G401 (cell line): ENCODE measurements at regions not wholly inside any gene's neighbourhood (a gene's known extent, or its start where the extent isn't known, plus 50 kb on each side); places are given as distances from the start of the nearest gene placed in this dataset.

Experiments
- DNase-seq: peaks from one replicate; pipeline ENCODE4 v3.0.0-alpha.2; 2015; ENCODE audit warnings: low spot score
- in situ Hi-C: cut with HindIII; loops from 2 replicates; pipeline ENCODE4 v1.10.0; 2016; ENCODE audit warnings: low sequenced_read_pairs, mixed read lengths

- in situ Hi-C loops: no loop called here
- no peak for DNase-seq
Observed at GRCh38 chr2:78353168-78353567, 672.3 kb upstream of the REG3G start.

- DNase-seq: no peak
- in situ Hi-C loops: no loop called here
Observed at GRCh38 chr2:78355967-78356366, 669.5 kb upstream of the REG3G start.

- in situ Hi-C loops: no loop called here
- DNase-seq: no peak
Observed at GRCh38 chr2:78383576-78383975, 641.9 kb upstream of the REG3G start.

- no peak for DNase-seq
- in situ Hi-C loops: no loop called here
Observed at GRCh38 chr2:78397198-78397597, 628.3 kb upstream of the REG3G start.

- in situ Hi-C loops: no loop called here
- DNase-seq: no peak
Observed at GRCh38 chr2:78407960-78408794, 617.3 kb upstream of the REG3G start.

- in situ Hi-C loops: no loop called here
- DNase-seq: peak; percentile 3
Observed at GRCh38 chr2:78408795-78409118, 616.7 kb upstream of the REG3G start.

- in situ Hi-C loops: no loop called here
- DNase-seq: no peak
Observed at GRCh38 chr2:78411303-78411702, 614.2 kb upstream of the REG3G start.

- DNase-seq: no peak
- in situ Hi-C loops: no loop called here
Observed at GRCh38 chr2:78416625-78417300, 608.7 kb upstream of the REG3G start.

GRCh38 chr2:78417355-78417754 lies 608.1 kb upstream of the REG3G start:
- in situ Hi-C loops: no loop called here
- DNase-seq: no peak

- in situ Hi-C loops: no loop called here
- DNase-seq: no peak
Observed at GRCh38 chr2:78418021-78418420, 607.5 kb upstream of the REG3G start.

GRCh38 chr2:78420132-78420531 lies 605.4 kb upstream of the REG3G start:
- no peak for DNase-seq
- in situ Hi-C loops: no loop called here

- no peak for DNase-seq
- in situ Hi-C loops: no loop called here
Observed at GRCh38 chr2:78423631-78424030, 601.9 kb upstream of the REG3G start.

GRCh38 chr2:78427170-78427569 lies 598.3 kb upstream of the REG3G start:
- DNase-seq: no peak
- in situ Hi-C loops: no loop called here

GRCh38 chr2:78431241-78431640 lies 594.3 kb upstream of the REG3G start:
- no peak for DNase-seq
- in situ Hi-C loops: no loop called here

- in situ Hi-C loops: no loop called here
- no peak for DNase-seq
Observed at GRCh38 chr2:78439122-78439521, 586.4 kb upstream of the REG3G start.

- DNase-seq: no peak
- in situ Hi-C loops: no loop called here
Observed at GRCh38 chr2:78455586-78455985, 569.9 kb upstream of the REG3G start.

GRCh38 chr2:78457269-78457668 lies 568.2 kb upstream of the REG3G start:
- no peak for DNase-seq
- in situ Hi-C loops: no loop called here

- in situ Hi-C loops: no loop called here
- DNase-seq: no peak
Observed at GRCh38 chr2:78465707-78466106, 559.8 kb upstream of the REG3G start.

GRCh38 chr2:78476619-78477229 lies 548.8 kb upstream of the REG3G start:
- no peak for DNase-seq

GRCh38 chr2:78486565-78486964 lies 538.9 kb upstream of the REG3G start:
- in situ Hi-C loops: no loop called here
- DNase-seq: no peak

More at GRCh38 chr2:78476619-78477229, 548.8 kb upstream of the REG3G start:
- in situ Hi-C loops: no loop called here
